Suprapubic skin (tissue), 4 donors: ENCODE measurements at regions not wholly inside any gene's neighbourhood (a gene's known extent, or its start where the extent isn't known, plus 50 kb on each side); places are given as distances from the start of the nearest gene placed in this dataset.

Experiments
- DNase-seq, 2 donors: peaks; one replicate each; pipeline ENCODE4 v3.0.0-alpha.2; 2019; ENCODE audit warnings: low spot score in 2 of 2
- H3K27ac ChIP-seq: fragments of 200-600 bp; sonication (generic); one replicate; pipeline ENCODE4 v1.5.1; 2019
- H3K27me3 ChIP-seq: fragments of 200-600 bp; sonication (generic); one replicate; pipeline ENCODE4 v1.5.1; 2019
- H3K36me3 ChIP-seq: fragments of 200-600 bp; sonication (generic); one replicate; pipeline ENCODE4 v1.5.1; 2019
- H3K4me1 ChIP-seq: fragments of 200-600 bp; sonication (generic); one replicate; pipeline ENCODE4 v1.5.1; 2019
- H3K4me3 ChIP-seq: fragments of 200-600 bp; sonication (generic); one replicate; pipeline ENCODE4 v1.5.1; 2019; ENCODE audit warnings: mild to moderate bottlenecking
- H3K9me3 ChIP-seq: fragments of 200-600 bp; sonication (generic); one replicate; pipeline ENCODE4 v1.5.1; 2019
- EP300 ChIP-seq: sonication (generic); formaldehyde crosslinking; IDR thresholded peaks from one replicate; pipeline ENCODE4 v1.6.1; 2017; ENCODE audit warnings: antibody characterized with exemption
- POLR2A ChIP-seq, 2 donors: fragments of 450-650 bp; IDR thresholded peaks; one replicate each; pipeline ENCODE4 v1.6.1; 2017; ENCODE audit warnings: antibody characterized with exemption in 2 of 2, mild to moderate bottlenecking in 2 of 2, moderate library complexity in 2 of 2
- POLR2AphosphoS5 ChIP-seq, 3 donors: sonication (generic); formaldehyde crosslinking; IDR thresholded peaks; one replicate each; pipeline ENCODE4 v1.6.1; 2017; ENCODE audit warnings: antibody characterized with exemption in 3 of 3
- WGBS: methylation state at CpG from one replicate; pipeline ENCODE4 v1.1.5; 2018; 5-methylcytosine and 5-hydroxymethylcytosine counted together
- TF ChIP-seq, protein P1 (sequence below), 2 donors: fragments of 200-600 bp in 1 of 2; fragments of 450-650 bp in 1 of 2; sonication (generic) in 1 of 2; IDR thresholded peaks; one replicate each; pipeline ENCODE4 v1.5.1; 2016 to 2019; ENCODE audit warnings: antibody characterized with exemption in 2 of 2, mild to moderate bottlenecking in 1 of 2, moderate library complexity in 1 of 2

DNA sequence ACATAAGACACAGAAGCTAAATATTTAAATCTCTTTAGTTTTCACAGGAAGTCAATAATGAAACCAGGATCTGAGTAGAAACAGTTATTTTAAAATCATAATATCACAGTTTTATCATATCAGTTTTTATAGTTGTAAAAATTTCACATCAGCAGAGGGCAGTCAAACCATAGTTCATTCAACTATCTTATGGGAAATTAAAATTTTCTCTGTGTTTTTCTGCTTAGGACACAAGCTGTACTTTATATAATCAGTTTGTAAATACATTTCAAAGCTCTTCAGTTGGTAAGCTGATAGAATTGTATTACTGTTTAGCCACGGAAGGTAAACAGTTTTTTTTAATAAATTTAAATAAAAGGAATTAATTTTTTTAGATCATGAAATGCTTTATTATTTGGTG lies 204.8 kb upstream of the NUDT6 start:
- no peak for TF ChIP-seq POLR2A (IDR thresholded peaks at IDR 0.05)
- TF ChIP-seq, protein P1, sequence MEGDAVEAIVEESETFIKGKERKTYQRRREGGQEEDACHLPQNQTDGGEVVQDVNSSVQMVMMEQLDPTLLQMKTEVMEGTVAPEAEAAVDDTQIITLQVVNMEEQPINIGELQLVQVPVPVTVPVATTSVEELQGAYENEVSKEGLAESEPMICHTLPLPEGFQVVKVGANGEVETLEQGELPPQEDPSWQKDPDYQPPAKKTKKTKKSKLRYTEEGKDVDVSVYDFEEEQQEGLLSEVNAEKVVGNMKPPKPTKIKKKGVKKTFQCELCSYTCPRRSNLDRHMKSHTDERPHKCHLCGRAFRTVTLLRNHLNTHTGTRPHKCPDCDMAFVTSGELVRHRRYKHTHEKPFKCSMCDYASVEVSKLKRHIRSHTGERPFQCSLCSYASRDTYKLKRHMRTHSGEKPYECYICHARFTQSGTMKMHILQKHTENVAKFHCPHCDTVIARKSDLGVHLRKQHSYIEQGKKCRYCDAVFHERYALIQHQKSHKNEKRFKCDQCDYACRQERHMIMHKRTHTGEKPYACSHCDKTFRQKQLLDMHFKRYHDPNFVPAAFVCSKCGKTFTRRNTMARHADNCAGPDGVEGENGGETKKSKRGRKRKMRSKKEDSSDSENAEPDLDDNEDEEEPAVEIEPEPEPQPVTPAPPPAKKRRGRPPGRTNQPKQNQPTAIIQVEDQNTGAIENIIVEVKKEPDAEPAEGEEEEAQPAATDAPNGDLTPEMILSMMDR (IDR thresholded peaks at IDR 0.05) = no peak
- TF ChIP-seq POLR2AphosphoS5 (IDR thresholded peaks at IDR 0.05) = no peak
- TF ChIP-seq EP300 = no peak
- no peak for DNase-seq
- H3K4me3 ChIP-seq = no peak overlapping the region
- no peaks in the 10 kb centered on the region for H3K27me3 ChIP-seq
- H3K27ac ChIP-seq = no peak overlapping the region
- no peaks in the 10 kb centered on the region for H3K9me3 ChIP-seq
- WGBS = 33% methylated on average over 1 of the region's 1 CpG
- no peaks in the 10 kb centered on the region for H3K36me3 ChIP-seq
- H3K4me1 ChIP-seq = peaks cover 17% of the 10 kb centered on the region

DNA sequence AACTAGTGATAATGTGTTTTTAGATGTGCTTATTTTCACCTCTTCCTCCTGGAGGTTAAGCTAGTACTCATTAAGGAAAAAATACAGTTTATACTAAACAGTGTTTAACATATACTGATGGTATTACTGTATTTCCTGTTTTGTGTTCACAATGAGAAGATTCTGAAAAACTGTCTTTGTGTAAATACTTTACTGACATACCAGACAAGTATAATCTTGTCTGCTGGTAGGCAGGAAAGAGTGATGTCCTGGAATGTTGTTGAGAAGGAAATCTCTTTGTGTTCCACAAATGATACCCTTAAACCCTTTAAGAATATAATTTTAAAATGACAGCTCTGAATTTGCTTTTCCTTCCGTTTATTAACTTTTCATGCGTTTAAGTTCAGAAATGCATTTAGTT lies 205.5 kb upstream of the NUDT6 start:
- no peaks in the 10 kb centered on the region for H3K27me3 ChIP-seq
- H3K4me3 ChIP-seq = no peak overlapping the region
- no peak for DNase-seq
- WGBS = 46% methylated on average over 2 of the region's 2 CpGs
- no peaks in the 10 kb centered on the region for H3K9me3 ChIP-seq
- peaks cover 17% of the 10 kb centered on the region for H3K4me1 ChIP-seq
- H3K36me3 ChIP-seq = no peaks in the 10 kb centered on the region
- H3K27ac ChIP-seq = peak overlapping the region; percentile 18
- TF ChIP-seq, protein P1 (IDR thresholded peaks at IDR 0.05) = no peak

DNA sequence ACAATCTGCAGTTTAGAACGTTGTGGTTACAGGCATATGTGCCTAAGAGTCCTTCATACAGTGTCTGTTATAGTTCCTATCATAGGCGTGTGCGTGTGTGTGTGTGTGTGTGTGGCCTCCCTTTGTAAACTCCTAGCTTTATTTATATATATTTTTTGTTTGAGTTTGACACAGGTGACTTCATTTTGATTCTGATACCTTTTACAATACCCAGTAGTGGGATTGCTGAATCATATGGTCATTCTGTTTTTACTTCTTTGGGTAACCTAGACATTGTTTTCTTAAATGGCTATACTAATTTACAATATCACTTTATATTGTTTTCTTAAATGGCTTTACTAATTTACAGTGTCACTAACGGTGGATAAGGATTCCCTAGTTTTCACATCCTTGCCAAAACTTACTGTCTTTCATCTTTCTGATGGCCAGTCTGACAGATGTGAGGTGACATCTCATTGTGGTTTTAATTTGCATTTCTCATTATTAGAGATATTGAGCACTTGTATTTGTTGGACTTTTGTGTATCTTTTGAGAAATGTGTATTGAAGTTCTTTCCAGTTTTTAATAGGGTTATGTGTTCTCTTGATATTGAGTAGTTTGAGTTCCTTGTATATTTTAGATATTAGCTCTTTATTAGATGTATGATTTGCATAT lies 211.1 kb upstream of the NUDT6 start:
- H3K4me3 ChIP-seq = no peak overlapping the region
- DNase-seq = no peak
- H3K9me3 ChIP-seq = no peaks in the 10 kb centered on the region
- no peaks in the 10 kb centered on the region for H3K36me3 ChIP-seq
- TF ChIP-seq POLR2A (IDR thresholded peaks at IDR 0.05) (no peak), EP300 (no peak), POLR2AphosphoS5 (IDR thresholded peaks at IDR 0.05) (no peak)
- TF ChIP-seq, protein P1 (IDR thresholded peaks at IDR 0.05) = no peak
- 59% methylated on average over 4 of the region's 4 CpGs for WGBS
- peaks cover 3% of the 10 kb centered on the region for H3K4me1 ChIP-seq
- no peaks in the 10 kb centered on the region for H3K27me3 ChIP-seq
- no peak overlapping the region for H3K27ac ChIP-seq

- no peak for DNase-seq
- no peaks in the 10 kb centered on the region for H3K36me3 ChIP-seq
- H3K27ac ChIP-seq = no peak overlapping the region
- no peaks in the 10 kb centered on the region for H3K9me3 ChIP-seq
- TF ChIP-seq, protein P1 (IDR thresholded peaks at IDR 0.05) = no peak
- TF ChIP-seq POLR2AphosphoS5 (IDR thresholded peaks at IDR 0.05) (no peak), POLR2A (IDR thresholded peaks at IDR 0.05) (no peak), EP300 (no peak)
- H3K4me1 ChIP-seq = no peaks in the 10 kb centered on the region
- H3K27me3 ChIP-seq = no peaks in the 10 kb centered on the region
- H3K4me3 ChIP-seq = no peak overlapping the region
Measured at GRCh38 chr4:123144616-123145015, 222.2 kb upstream of the NUDT6 start.

- H3K36me3 ChIP-seq = no peaks in the 10 kb centered on the region
- WGBS = 42% methylated on average over 3 of the region's 3 CpGs
- DNase-seq = no peak
- H3K4me1 ChIP-seq = peaks cover 27% of the 10 kb centered on the region
- no peak for TF ChIP-seq EP300
- TF ChIP-seq, protein P1 (IDR thresholded peaks at IDR 0.05) = no peak
- no peak for TF ChIP-seq POLR2A (IDR thresholded peaks at IDR 0.05)
- no peak for TF ChIP-seq POLR2AphosphoS5 (IDR thresholded peaks at IDR 0.05)
- H3K27ac ChIP-seq = no peak overlapping the region
- H3K4me3 ChIP-seq = no peak overlapping the region
- no peaks in the 10 kb centered on the region for H3K9me3 ChIP-seq
- H3K27me3 ChIP-seq = no peaks in the 10 kb centered on the region
Measured at GRCh38 chr4:123158576-123158975, 236.2 kb upstream of the NUDT6 start.
